HEK293 (cell line): ENCODE measurements at regions not wholly inside any gene's neighbourhood (a gene's known extent, or its start where the extent isn't known, plus 50 kb on each side); places are given as distances from the start of the nearest gene placed in this dataset.

Source experiments
- CTCF ChIP-seq: fragments of 450-650 bp; formaldehyde crosslinking; IDR thresholded peaks from 2 replicates; pipeline ENCODE4 v1.5.1; 2016; ENCODE audit warnings: missing biosample characterization, missing genetic modification characterization
- OVOL3 ChIP-seq: fragments of 450-650 bp; formaldehyde crosslinking; IDR thresholded peaks from 2 replicates; pipeline ENCODE4 v1.5.1; 2016; ENCODE audit warnings: missing biosample characterization, missing genetic modification characterization
- YY1 ChIP-seq: fragments of 450-650 bp; formaldehyde crosslinking; IDR thresholded peaks from 2 replicates; pipeline ENCODE4 v1.5.1; 2018; ENCODE audit warnings: missing biosample characterization, missing genetic modification characterization
- ZNF24 ChIP-seq: fragments of 450-650 bp; formaldehyde crosslinking; IDR thresholded peaks from 2 replicates; pipeline ENCODE4 v1.5.1; 2016; ENCODE audit warnings: missing biosample characterization, missing genetic modification characterization
- ZNF561 ChIP-seq: fragments of 450-650 bp; IDR thresholded peaks from 2 replicates; pipeline ENCODE4 v1.5.1; 2018; ENCODE audit warnings: missing biosample characterization, missing genetic modification characterization, borderline replicate concordance

- TF ChIP-seq ZNF561 (tag by site-specific recombination) (no peak), CTCF (no peak), OVOL3 (tag by site-specific recombination) (no peak), ZNF24 (tag by site-specific recombination) (no peak), YY1 (tag by site-specific recombination) (no peak)
Observed at GRCh38 chr18:79595876-79596374, 83.7 kb upstream of the CTDP1 start.
